Kidney (tissue), 13 donors: ENCODE measurements at regions not wholly inside any gene's neighbourhood (a gene's known extent, or its start where the extent isn't known, plus 50 kb on each side); places are given as distances from the start of the nearest gene placed in this dataset.

Experiments
- DNase-seq, 5 donors: peaks; one replicate each; pipeline ENCODE4 v3.0.0-alpha.2; 2013 to 2020
- FAIRE-seq: peaks from 2 replicates; lab custom pipeline; 2012; peaks lifted over from hg19 to GRCh38; lab: Jason Lieb, UNC
- H3K27ac ChIP-seq, 2 donors: one replicate each; pipeline ENCODE4 v1.7.0; 2013; ENCODE audit warnings: low read depth in 2 of 2, low read length in 2 of 2, inconsistent platforms in 1 of 2
- H3K27me3 ChIP-seq: one replicate; pipeline ENCODE4 v1.7.1; 2013; ENCODE audit warnings: low read length, inconsistent platforms; ENCODE audit not compliant: control insufficient read depth, insufficient read depth
- H3K36me3 ChIP-seq, 3 donors: one replicate each; pipeline versions ENCODE4 v1.7.0 to v1.7.1; 2013; ENCODE audit warnings: low read length in 3 of 3, control low read depth in 1 of 3, inconsistent platforms in 1 of 3; ENCODE audit not compliant: insufficient read depth in 3 of 3, control insufficient read depth in 2 of 3
- H3K4me1 ChIP-seq, 3 donors: one replicate each; pipeline versions ENCODE4 v1.7.0 to v1.7.1; 2013; ENCODE audit warnings: low read length in 3 of 3, inconsistent platforms in 1 of 3, low read depth in 1 of 3; ENCODE audit not compliant: control insufficient read depth in 2 of 3, insufficient read depth in 2 of 3
- H3K4me3 ChIP-seq, 3 donors: one replicate each; pipeline versions ENCODE4 v1.7.0 to v1.8.1; 2013; ENCODE audit warnings: low read length in 3 of 3, control low read depth in 1 of 3, inconsistent platforms in 1 of 3
- H3K9ac ChIP-seq, 3 donors: one replicate each; pipeline versions ENCODE4 v1.7.0 to v1.7.1; 2013; ENCODE audit warnings: low read length in 3 of 3, control low read depth in 1 of 3, inconsistent platforms in 1 of 3
- H3K9me3 ChIP-seq, 3 donors: one replicate each; pipeline versions ENCODE4 v1.7.0 to v1.7.1; 2013; ENCODE audit warnings: low read length in 3 of 3, control low read depth in 1 of 3, inconsistent platforms in 1 of 3; ENCODE audit not compliant: control insufficient read depth in 2 of 3, insufficient read depth in 1 of 3
- CTCF ChIP-seq: IDR thresholded peaks from 3 replicates; pipeline ENCODE4 v1.5.1; 2012; ENCODE audit warnings: mild to moderate bottlenecking, moderate library complexity, borderline replicate concordance; ENCODE audit not compliant: insufficient read depth; ENCODE audit errors: extremely low read depth
- intact Hi-C: fragments of 100-400 bp; cut with DNase I; formaldehyde crosslinking; loops from one replicate; pipeline ENCODE4 v1.11.1; 2022
- donor health status: control.
- donor health status: control.
- donor health status: control.
- donor health status: control.
- donor health status: control.
- donor health status: DM: yes; HTN: yes; CAD: no.
- donor health status: Normal renal cell carcinoma (clear cell type).

GRCh38 chr14:106210650-106211049 lies 684.3 kb downstream of the TMEM121 start:
- H3K9me3 ChIP-seq: peaks cover 0 to 1% (median 0%) of the 10 kb centered on the region in 3 donors
- FAIRE-seq (no peak), DNase-seq (no peak)
- H3K4me1 ChIP-seq: no peaks in the 10 kb centered on the region
- no peak overlapping the region for H3K9ac ChIP-seq
- H3K27ac ChIP-seq: no peak overlapping the region
- no peaks in the 10 kb centered on the region for H3K36me3 ChIP-seq
- no peak for TF ChIP-seq CTCF
- H3K27me3 ChIP-seq: no peaks in the 10 kb centered on the region
- no peak overlapping the region for H3K4me3 ChIP-seq
- intact Hi-C loops: no loop called here

DNA sequence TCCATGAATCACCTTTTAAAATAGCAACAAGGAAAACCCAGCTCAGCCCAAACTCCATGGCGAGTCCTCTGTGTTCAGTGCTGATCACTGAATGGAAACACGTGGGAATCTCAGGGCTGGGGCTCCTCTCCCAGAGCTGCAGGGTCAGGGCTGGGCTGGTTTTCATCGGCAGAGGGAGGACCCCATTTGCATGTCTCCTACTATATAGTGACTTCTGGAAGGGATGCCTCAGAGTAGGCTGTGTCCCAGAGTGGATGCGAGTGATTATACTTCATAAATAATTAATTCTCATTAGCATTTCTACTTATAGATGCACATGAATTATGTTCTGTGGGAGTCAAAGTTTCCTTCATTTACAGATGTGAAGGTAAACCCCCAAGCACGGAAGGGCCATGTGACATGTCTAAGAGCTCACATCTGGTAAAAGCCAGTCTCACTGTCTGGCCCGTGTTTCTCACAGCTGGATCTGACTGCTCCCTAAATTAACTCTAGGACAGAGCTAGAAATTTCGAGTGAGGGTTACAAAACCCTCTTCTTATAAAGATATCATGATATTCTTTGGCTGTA lies 685.0 kb downstream of the TMEM121 start:
- peaks cover 0 to 1% (median 0%) of the 10 kb centered on the region in 3 donors for H3K9me3 ChIP-seq
- H3K4me3 ChIP-seq: no peak overlapping the region
- no peaks in the 10 kb centered on the region for H3K4me1 ChIP-seq
- DNase-seq (no peak), FAIRE-seq (no peak)
- H3K27ac ChIP-seq: no peak overlapping the region
- no peak overlapping the region for H3K9ac ChIP-seq
- intact Hi-C loops: no loop called here
- H3K36me3 ChIP-seq: no peaks in the 10 kb centered on the region
- no peak for TF ChIP-seq CTCF
- no peaks in the 10 kb centered on the region for H3K27me3 ChIP-seq

GRCh38 chr14:106215229-106215628 lies 688.8 kb downstream of the TMEM121 start:
- intact Hi-C loops: no loop called here
- no peak for DNase-seq
- Histone ChIP-seq H3K27me3 (no peaks in the 10 kb centered on the region), H3K9me3 (peaks cover 0 to 1% (median 0%) of the 10 kb centered on the region in 3 donors), H3K4me1 (no peaks in the 10 kb centered on the region), H3K4me3 (no peak overlapping the region), H3K36me3 (no peaks in the 10 kb centered on the region), H3K9ac (no peak overlapping the region), H3K27ac (no peak overlapping the region)
- FAIRE-seq: no peak
- no peak for TF ChIP-seq CTCF

GRCh38 chr14:106216679-106217078 lies 690.3 kb downstream of the TMEM121 start:
- no peak overlapping the region for H3K9ac ChIP-seq
- DNase-seq (no peak), FAIRE-seq (no peak)
- H3K27me3 ChIP-seq: no peaks in the 10 kb centered on the region
- TF ChIP-seq CTCF: no peak
- intact Hi-C loops: no loop called here
- H3K27ac ChIP-seq: no peak overlapping the region
- peaks cover 0 to 1% (median 0%) of the 10 kb centered on the region in 3 donors for H3K9me3 ChIP-seq
- H3K4me1 ChIP-seq: no peaks in the 10 kb centered on the region
- H3K4me3 ChIP-seq: no peak overlapping the region
- H3K36me3 ChIP-seq: no peaks in the 10 kb centered on the region
